IMR-90 (cell line): ENCODE measurements at regions not wholly inside any gene's neighbourhood (a gene's known extent, or its start where the extent isn't known, plus 50 kb on each side); places are given as distances from the start of the nearest gene placed in this dataset.

Experiments used
- ATAC-seq: fragments of 200-7000 bp; cut with Tn5 transposase; 2 replicates; pipeline ENCODE4 v1.9.1; 2020; ENCODE audit warnings: low read depth, mild to moderate bottlenecking, moderate library complexity
- BruUV-seq: library from RNA; stranded (reverse); fragments of 400-500 nt; replicated peaks from 2 replicates; lab custom pipeline; 2021; lab: Mats Ljungman, UMichigan
- CTCF ChIA-PET: fragments of 300-600 bp; formaldehyde crosslinking; extraction: SDS; loops from one replicate; lab custom pipeline; 2021; ENCODE audit warnings: antibody characterized with exemption; lab: Yijun Ruan, JAX
- POLR2A ChIA-PET: fragments of 300-600 bp; sonication (Branson Sonifier 250); formaldehyde crosslinking; loops from one replicate; lab custom pipeline; 2022; ENCODE audit warnings: antibody characterized with exemption; ENCODE audit not compliant: unreplicated experiment; lab: Charles Lee
- DNase-seq: peaks from one replicate; pipeline ENCODE4 v3.0.0; 2013
- H2AFZ ChIP-seq: replicated peaks from 2 replicates; pipeline ENCODE3; 2013; ENCODE audit warnings: low read length, mild to moderate bottlenecking; ENCODE audit not compliant: poor library complexity
- H2AK5ac ChIP-seq: 2 replicates; pipeline ENCODE4 v1.6.1; 2013; ENCODE audit warnings: low read depth, low read length, inconsistent platforms
- H2AK9ac ChIP-seq: replicated peaks from 2 replicates; pipeline ENCODE3; 2013; ENCODE audit warnings: mild to moderate bottlenecking, low read depth, low read length, moderate library complexity; ENCODE audit not compliant: poor library complexity
- H2BK120ac ChIP-seq: 2 replicates; pipeline ENCODE4 v1.6.1; 2013; ENCODE audit warnings: low read depth, low read length, inconsistent platforms
- H2BK15ac ChIP-seq: 3 replicates; pipeline ENCODE4 v1.6.1; 2013; ENCODE audit warnings: low read depth, low read length, inconsistent platforms
- H2BK20ac ChIP-seq: 2 replicates; pipeline ENCODE4 v1.6.1; 2013; ENCODE audit warnings: low read depth, mild to moderate bottlenecking, inconsistent platforms, low read length, moderate library complexity
- H2BK5ac ChIP-seq: 2 replicates; pipeline ENCODE4 v1.6.1; 2013; ENCODE audit warnings: mild to moderate bottlenecking, low read depth, low read length, inconsistent platforms; ENCODE audit not compliant: poor library complexity, severe bottlenecking
- H3K14ac ChIP-seq: replicated peaks from 2 replicates; pipeline ENCODE4 v1.6.1; 2013; ENCODE audit warnings: low read depth, low read length, inconsistent platforms
- H3K18ac ChIP-seq: 2 replicates; pipeline ENCODE4 v1.6.1; 2013; ENCODE audit warnings: low read depth, low read length, control low read depth
- H3K23ac ChIP-seq: 2 replicates; pipeline ENCODE4 v1.6.1; 2013; ENCODE audit warnings: low read depth, low read length, inconsistent platforms
- H3K27ac ChIP-seq: 2 replicates; pipeline ENCODE4 v1.5.1; 2013; ENCODE audit warnings: mild to moderate bottlenecking, control low read depth, low read length; ENCODE audit not compliant: insufficient read depth
- H3K27me3 ChIP-seq: 2 replicates; pipeline ENCODE4 v1.6.1; 2013; ENCODE audit warnings: low read length; ENCODE audit not compliant: control insufficient read depth, insufficient read depth
- H3K36me3 ChIP-seq: 2 replicates; pipeline ENCODE4 v1.6.1; 2013; ENCODE audit warnings: low read length, mixed read lengths; ENCODE audit not compliant: control insufficient read depth, insufficient read depth
- H3K4ac ChIP-seq: 2 replicates; pipeline ENCODE4 v1.6.1; 2013; ENCODE audit warnings: low read depth, low read length, inconsistent platforms
- H3K4me1 ChIP-seq: 2 replicates; pipeline ENCODE4 v1.6.1; 2013; ENCODE audit warnings: low read length, mixed read lengths; ENCODE audit not compliant: control insufficient read depth, insufficient read depth
- H3K4me2 ChIP-seq: 2 replicates; pipeline ENCODE4 v1.6.1; 2013; ENCODE audit warnings: low read depth, mild to moderate bottlenecking, control low read depth, low read length, moderate library complexity
- H3K4me3 ChIP-seq: 2 replicates; pipeline ENCODE4 v1.5.1; 2013; ENCODE audit warnings: low read depth, mild to moderate bottlenecking, control low read depth, low read length, moderate library complexity; ENCODE audit not compliant: insufficient read depth
- H3K56ac ChIP-seq: 2 replicates; pipeline ENCODE4 v1.6.1; 2013; ENCODE audit warnings: low read length, inconsistent platforms; ENCODE audit not compliant: insufficient read depth; ENCODE audit errors: extremely low read depth
- H3K79me1 ChIP-seq, 2 experiments: 2 replicates each; pipeline ENCODE4 v1.6.1; 2013; ENCODE audit warnings: low read length in 2 of 2, inconsistent platforms in 1 of 2, low read depth in 1 of 2
- H3K9ac ChIP-seq: 2 replicates; pipeline ENCODE4 v1.6.1; 2013; ENCODE audit warnings: low read depth, low read length, control low read depth
- H3K9me1 ChIP-seq: 2 replicates; pipeline ENCODE4 v1.6.1; 2013; ENCODE audit warnings: low read length, inconsistent platforms; ENCODE audit not compliant: insufficient read depth
- H3K9me3 ChIP-seq: 2 replicates; pipeline ENCODE4 v1.6.1; 2013; ENCODE audit warnings: low read length; ENCODE audit not compliant: control insufficient read depth, insufficient read depth
- H4K20me1 ChIP-seq: 2 replicates; pipeline ENCODE4 v1.6.1; 2013; ENCODE audit warnings: low read length, inconsistent platforms; ENCODE audit not compliant: insufficient read depth
- H4K5ac ChIP-seq: 2 replicates; pipeline ENCODE4 v1.6.1; 2013; ENCODE audit warnings: mild to moderate bottlenecking, low read depth, low read length, control low read depth
- H4K8ac ChIP-seq, 2 experiments: 2 replicates each; pipeline ENCODE4 v1.6.1; 2013; ENCODE audit warnings: low read depth in 2 of 2, low read length in 2 of 2, control low read depth in 1 of 2, inconsistent platforms in 1 of 2
- H4K91ac ChIP-seq: 2 replicates; pipeline ENCODE4 v1.6.1; 2013; ENCODE audit warnings: low read depth, low read length, inconsistent platforms; ENCODE audit not compliant: insufficient read depth
- BHLHE40 ChIP-seq: fragments of 150-350 bp; IDR thresholded peaks from 2 replicates; pipeline ENCODE4 v1.6.1; 2016; ENCODE audit warnings: mild to moderate bottlenecking, low read depth, low read length
- CEBPB ChIP-seq: IDR thresholded peaks from 2 replicates; pipeline ENCODE4 v1.6.1; 2012; ENCODE audit warnings: low read depth, low read length, improper control_type of control experiment
- CHD1 ChIP-seq: IDR thresholded peaks from 2 replicates; pipeline ENCODE4 v1.6.1; 2012; ENCODE audit warnings: low read depth, low read length, improper control_type of control experiment
- CTCF ChIP-seq: conservative IDR thresholded peaks from 2 replicates; pipeline ENCODE4 v1.5.1; 2012; ENCODE audit warnings: mild to moderate bottlenecking, low read depth, low read length, improper control_type of control experiment
- ELK1 ChIP-seq: fragments of 150-350 bp; IDR thresholded peaks from 2 replicates; pipeline ENCODE4 v1.6.1; 2016; ENCODE audit warnings: low read depth, mild to moderate bottlenecking, low read length, moderate library complexity, borderline replicate concordance
- FOS ChIP-seq: fragments of 150-350 bp; IDR thresholded peaks from 2 replicates; pipeline ENCODE4 v1.6.1; 2016; ENCODE audit warnings: low read depth, low read length
- MAFK ChIP-seq: IDR thresholded peaks from 2 replicates; pipeline ENCODE4 v1.6.1; 2012; ENCODE audit warnings: low read depth, low read length, improper control_type of control experiment
- MAZ ChIP-seq: IDR thresholded peaks from 2 replicates; pipeline ENCODE4 v1.6.1; 2012; ENCODE audit warnings: low read depth, mild to moderate bottlenecking, low read length, improper control_type of control experiment, moderate library complexity, borderline replicate concordance
- MXI1 ChIP-seq: IDR thresholded peaks from 2 replicates; pipeline ENCODE4 v1.6.1; 2012; ENCODE audit warnings: low read depth, mild to moderate bottlenecking, low read length, moderate library complexity, borderline replicate concordance
- NFE2L2 ChIP-seq: fragments of 150-350 bp; IDR thresholded peaks from 2 replicates; pipeline ENCODE4 v1.6.1; 2016; ENCODE audit warnings: low read depth, mild to moderate bottlenecking, low read length
- POLR2A ChIP-seq: IDR thresholded peaks from 2 replicates; pipeline ENCODE4 v1.6.1; 2012; ENCODE audit warnings: mild to moderate bottlenecking, low read depth, low read length
- RAD21 ChIP-seq: IDR thresholded peaks from 2 replicates; pipeline ENCODE4 v1.6.1; 2012; ENCODE audit warnings: low read length, improper control_type of control experiment
- RCOR1 ChIP-seq: IDR thresholded peaks from 2 replicates; pipeline ENCODE4 v1.6.1; 2012; ENCODE audit warnings: mild to moderate bottlenecking, low read length, improper control_type of control experiment; ENCODE audit not compliant: insufficient replicate concordance
- RFX5 ChIP-seq: IDR thresholded peaks from 2 replicates; pipeline ENCODE4 v1.8.0; 2012; ENCODE audit warnings: low read depth, mild to moderate bottlenecking, low read length, moderate library complexity
- SMC3 ChIP-seq: fragments of 150-350 bp; IDR thresholded peaks from 2 replicates; pipeline ENCODE4 v1.6.1; 2016; ENCODE audit warnings: low read depth, mild to moderate bottlenecking, antibody characterized with exemption, low read length, moderate library complexity
- USF2 ChIP-seq: fragments of 150-350 bp; IDR thresholded peaks from 2 replicates; pipeline ENCODE4 v1.6.1; 2017; ENCODE audit warnings: mild to moderate bottlenecking, antibody characterized with exemption, low read length, low read depth
- WGBS, 2 experiments: methylation state at CpG; one replicate each; pipeline versions ENCODE4 v1.1.5 to v1.1.7; 2013; ENCODE audit warnings: missing lambda C conversion rate in 2 of 2; ENCODE audit not compliant: insufficient read length in 1 of 2; ENCODE audit errors: extremely low coverage in 2 of 2; 5-methylcytosine and 5-hydroxymethylcytosine counted together
- dilution Hi-C: fragments of 300-500 bp; cut with HindIII; formaldehyde crosslinking; loops from one replicate; pipeline ENCODE4 v1.14.3; 2018; ENCODE audit warnings: low sequenced_read_pairs; ENCODE audit not compliant: unreplicated experiment
- in situ Hi-C: fragments of 300-500 bp; cut with MboI; formaldehyde crosslinking; loops from 3 replicates; pipeline ENCODE4 v1.14.3; 2019; ENCODE audit warnings: low sequenced_read_pairs, inconsistent platforms, mixed read lengths
- intact Hi-C: fragments of 100-400 bp; cut with micrococcal nuclease; formaldehyde crosslinking; loops from 2 replicates; pipeline ENCODE4 v1.10.0; 2022

GRCh38 chr1:235014756-235015155 lies 113.9 kb downstream of the TOMM20 start:
- intact Hi-C loops, result loop anchor here (5.0 kb wide), 1 partner anchor 63 kb away; no protein-coding TSS in a partner anchor
- Histone ChIP-seq H4K8ac (no peak overlapping the region), H3K4me2 (no peak overlapping the region), H3K56ac (no peak overlapping the region), H4K91ac (no peak overlapping the region; the same call in 1 of the 2 replicates), H3K4me3 (no peak overlapping the region), H3K14ac (no peak overlapping the region), H2AK5ac (no peak overlapping the region), H3K9ac (no peak overlapping the region), H2AK9ac (no peak overlapping the region), H2BK120ac (no peak overlapping the region), H3K79me1 (no peaks in the 10 kb centered on the region), H3K4ac (peak overlapping the region; percentile 36; the same call in 1 of the 2 replicates), H2AFZ (no peak overlapping the region), H3K9me3 (peaks cover 5% of the 10 kb centered on the region), H3K9me1 (peaks cover 9% of the 10 kb centered on the region; the same call in 1 of the 2 replicates), H3K18ac (no peak overlapping the region), H2BK15ac (peak overlapping the region; percentile 44; the same call in 1 of the 3 replicates), H2BK20ac (0 out of 2 replicates have a peak overlapping the region, but pooled peaks have one; percentile 41), H3K4me1 (peaks cover 14% of the 10 kb centered on the region), H3K27me3 (no peaks in the 10 kb centered on the region), H3K23ac (no peak overlapping the region), H3K27ac (no peak overlapping the region), H3K36me3 (no peaks in the 10 kb centered on the region), H4K5ac (no peak overlapping the region), H2BK5ac (no peak overlapping the region), H4K20me1 (no peaks in the 10 kb centered on the region)
- ATAC-seq (no peak), DNase-seq (no peak)
- no peak for TF ChIP-seq FOS
- TF ChIP-seq ELK1, result no peak
- TF ChIP-seq RAD21, result no peak
- TF ChIP-seq MAZ, result no peak
- no peak for TF ChIP-seq RFX5
- TF ChIP-seq MAFK, result no peak
- TF ChIP-seq BHLHE40, result no peak
- TF ChIP-seq SMC3, result no peak
- no peak for TF ChIP-seq CEBPB
- TF ChIP-seq USF2, result no peak
- no peak for TF ChIP-seq CTCF
- no peak for TF ChIP-seq NFE2L2
- no peak for TF ChIP-seq POLR2A
- TF ChIP-seq CHD1, result no peak
- TF ChIP-seq RCOR1, result no peak
- no peak for TF ChIP-seq MXI1
- in situ Hi-C loops, result loop anchor here (5.0 kb wide), 1 partner anchor 43 kb away; no protein-coding TSS in a partner anchor
- no CpG with 5 or more reads among the region's 2 CpGs for WGBS, 2 experiments
- ChIA-PET CTCF (no interaction called here), POLR2A (no interaction called here)
- no TSS peak for BruUV-seq
- dilution Hi-C loops, result no loop called here
